Type B pancreatic cell (in vitro differentiated cells): ENCODE measurements at regions not wholly inside any gene's neighbourhood (a gene's known extent, or its start where the extent isn't known, plus 50 kb on each side); places are given as distances from the start of the nearest gene placed in this dataset.
A peak's percentile ranks its signal among the peaks of the same experiment; 100 is the strongest.
"Not testable (repeated sequence)": the region's sequence is repeated elsewhere in the genome, so short reads cannot be mapped to it uniquely, and the experiment has no call there.

Experiments
- DNase-seq: peaks from one replicate; pipeline ENCODE4 v3.0.0; 2021; ENCODE audit warnings: mixed read lengths; ENCODE audit not compliant: unreplicated experiment; ENCODE audit errors: extremely low spot score
- H3K27ac Mint-ChIP-seq: 2 replicates; pipeline ENCODE4 v1.8.0; 2021; ENCODE audit warnings: mild to moderate bottlenecking, mixed read lengths
- H3K27me3 Mint-ChIP-seq: 2 replicates; pipeline ENCODE4 v1.8.0; 2021; ENCODE audit warnings: mixed read lengths
- H3K36me3 Mint-ChIP-seq: 2 replicates; pipeline ENCODE4 v1.8.0; 2021; ENCODE audit warnings: mixed read lengths
- H3K4me1 Mint-ChIP-seq: one replicate; pipeline ENCODE4 v1.8.0; 2021; ENCODE audit warnings: mixed read lengths; ENCODE audit not compliant: unreplicated experiment
- H3K4me3 Mint-ChIP-seq: 2 replicates; pipeline ENCODE4 v1.8.0; 2021; ENCODE audit warnings: mild to moderate bottlenecking, mixed read lengths
- H3K9me3 Mint-ChIP-seq: 2 replicates; pipeline ENCODE4 v1.8.0; 2021; ENCODE audit warnings: mixed read lengths
- CTCF ChIP-seq: fragments of 200-600 bp; sonication (generic); conservative IDR thresholded peaks from 2 replicates; pipeline ENCODE4 v1.5.0; 2021; ENCODE audit warnings: antibody characterized with exemption, mild to moderate bottlenecking

DNA sequence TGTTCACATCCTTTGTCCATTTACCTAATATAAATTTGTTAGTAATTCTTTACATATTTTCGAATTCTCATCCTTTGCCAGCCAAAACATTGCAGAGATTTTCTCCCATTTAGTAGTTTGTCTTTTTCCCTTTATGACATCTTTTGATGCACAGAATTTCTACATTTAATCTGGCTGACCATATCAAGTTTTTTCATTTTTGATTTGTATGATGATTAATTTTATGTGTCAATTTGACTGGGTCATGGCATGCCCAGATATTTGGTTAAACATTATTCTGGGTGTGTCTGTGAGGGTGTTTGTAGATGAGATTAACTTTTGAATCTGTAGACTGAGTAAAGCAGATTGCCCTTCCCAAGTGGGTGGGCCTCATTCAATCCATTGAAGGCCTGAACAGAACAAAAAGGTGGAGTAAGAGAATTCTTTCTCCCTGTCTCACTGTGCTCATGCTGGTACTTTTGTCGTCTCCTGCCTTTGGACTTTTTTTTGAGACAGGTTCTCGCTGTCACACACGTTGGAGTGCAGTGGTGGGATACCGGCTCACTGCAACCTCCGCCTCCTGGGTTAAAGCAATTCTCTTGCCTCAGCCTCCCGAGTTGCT lies 72.1 kb upstream of the EPB41L1 start:
- Mint-ChIP-seq H3K27me3 (no peaks in the 10 kb centered on the region), H3K4me3 (no peak overlapping the region), H3K27ac (peak overlapping the region; percentile 81), H3K36me3 (no peaks in the 10 kb centered on the region), H3K4me1 (peaks cover 9% of the 10 kb centered on the region), H3K9me3 (peaks cover 7% of the 10 kb centered on the region)
- TF ChIP-seq CTCF, result no peak
- DNase-seq, result no peak

- not testable (repeated sequence) for H3K4me1 Mint-ChIP-seq, H3K9me3 Mint-ChIP-seq, DNase-seq, H3K4me3 Mint-ChIP-seq, H3K36me3 Mint-ChIP-seq, H3K27me3 Mint-ChIP-seq
- peak overlapping the region; percentile 81 for H3K27ac Mint-ChIP-seq
Observed at GRCh38 chr20:36083200-36083599, 71.3 kb upstream of the EPB41L1 start.

DNA sequence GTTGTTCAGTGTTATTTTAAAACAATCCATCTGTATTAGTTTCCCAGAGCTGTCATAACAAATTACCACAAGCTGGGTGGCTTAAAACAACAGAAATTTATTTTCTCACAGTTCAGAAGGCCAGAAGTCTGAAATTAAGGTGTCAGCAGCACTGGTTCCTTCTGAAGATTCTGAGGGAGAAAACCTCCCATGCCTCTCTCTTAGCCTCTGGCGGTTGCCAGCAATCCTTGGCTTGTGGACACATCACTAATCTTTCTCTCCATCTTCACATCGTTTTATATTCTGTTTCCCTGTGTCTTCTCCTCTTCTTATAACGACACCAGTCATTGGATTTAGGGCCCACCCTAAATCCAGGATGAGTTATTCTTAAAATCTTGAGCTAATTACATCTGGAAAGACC lies 70.2 kb upstream of the EPB41L1 start:
- H3K36me3 Mint-ChIP-seq, result no peaks in the 10 kb centered on the region
- no peaks in the 10 kb centered on the region for H3K27me3 Mint-ChIP-seq
- no peak overlapping the region for H3K27ac Mint-ChIP-seq
- peaks cover 9% of the 10 kb centered on the region for H3K4me1 Mint-ChIP-seq
- TF ChIP-seq CTCF, result no peak
- DNase-seq, result no peak
- no peak overlapping the region for H3K4me3 Mint-ChIP-seq
- H3K9me3 Mint-ChIP-seq, result peaks cover 7% of the 10 kb centered on the region

DNA sequence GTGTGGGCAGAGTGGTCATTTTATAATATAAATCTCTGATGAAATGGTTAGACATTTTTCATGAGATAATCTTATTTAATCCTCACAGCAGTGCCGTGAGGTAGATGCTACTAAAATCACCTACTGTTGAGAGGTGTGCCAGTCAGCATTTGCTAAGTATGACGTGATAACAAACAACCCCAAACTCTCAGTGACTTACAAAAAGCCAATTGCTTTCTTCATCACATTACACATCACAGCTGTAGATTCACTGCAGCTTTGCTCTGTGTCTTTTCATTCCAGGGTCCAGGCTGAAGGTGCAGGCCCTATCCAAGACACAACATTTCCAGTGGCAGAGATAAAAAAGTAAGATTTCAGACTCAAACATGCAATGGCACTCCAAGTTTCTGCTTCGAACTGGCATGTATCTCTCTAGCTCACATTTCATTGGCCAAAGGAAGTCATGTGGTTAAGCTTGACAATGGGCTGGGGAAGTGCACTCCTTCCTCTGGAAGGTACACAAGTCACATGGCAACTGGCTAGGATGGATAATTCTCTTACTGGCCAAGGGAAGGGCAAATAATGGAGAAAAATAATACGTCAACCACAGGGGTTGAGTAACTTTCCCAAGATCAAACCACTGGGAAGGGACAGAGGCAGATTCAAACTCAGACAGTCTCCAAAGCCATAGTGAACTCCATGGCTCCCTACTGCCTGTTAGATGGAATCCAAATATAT lies 69.5 kb upstream of the EPB41L1 start:
- DNase-seq, result no peak
- Mint-ChIP-seq H3K4me3 (peak overlapping the region; percentile 68), H3K36me3 (no peaks in the 10 kb centered on the region), H3K4me1 (peaks cover 9% of the 10 kb centered on the region), H3K9me3 (peaks cover under 1% of the 10 kb centered on the region), H3K27ac (peak overlapping the region; percentile 98), H3K27me3 (peaks cover 3% of the 10 kb centered on the region)
- TF ChIP-seq CTCF, result no peak

DNA sequence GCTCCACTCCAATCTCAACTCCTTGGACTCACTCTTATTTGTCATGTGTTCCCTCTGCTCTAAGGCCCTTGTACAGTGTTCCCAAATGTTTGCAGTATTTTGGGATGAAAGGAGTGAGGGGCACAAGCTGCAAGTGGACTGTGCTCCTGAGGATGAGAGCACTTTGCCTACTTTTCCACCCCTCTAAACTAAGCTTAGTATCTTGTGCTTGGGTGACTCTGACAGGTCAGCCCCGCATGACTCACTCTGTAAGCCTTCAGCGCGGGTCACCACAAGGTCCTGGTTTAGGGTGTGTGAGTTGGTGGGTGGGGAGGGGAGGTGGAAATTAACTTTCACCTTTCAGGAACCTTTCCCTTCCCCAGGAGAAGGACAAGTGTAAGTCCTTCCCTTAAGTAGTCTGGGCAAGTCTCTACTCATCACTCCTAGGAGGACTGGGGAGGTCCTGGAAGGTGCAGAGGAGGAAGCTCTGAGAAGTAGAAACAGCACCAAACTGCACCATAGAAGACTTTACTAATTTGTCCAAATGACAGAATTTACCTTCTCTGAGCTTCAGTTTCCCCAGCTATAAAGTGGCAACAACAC lies 68.8 kb upstream of the EPB41L1 start:
- peak overlapping the region; percentile 98 for H3K27ac Mint-ChIP-seq
- peaks cover 9% of the 10 kb centered on the region for H3K4me1 Mint-ChIP-seq
- peaks cover 10% of the 10 kb centered on the region for H3K27me3 Mint-ChIP-seq

More for the DNA sequence above, 68.8 kb upstream of the EPB41L1 start:
- Mint-ChIP-seq H3K36me3 (no peaks in the 10 kb centered on the region), H3K4me3 (peak overlapping the region; percentile 68), H3K9me3 (no peaks in the 10 kb centered on the region)
- no peak for TF ChIP-seq CTCF
- no peak for DNase-seq
